Umbilical cord (tissue), 1 donor: ENCODE measurements at regions not wholly inside any gene's neighbourhood (a gene's known extent, or its start where the extent isn't known, plus 50 kb on each side); places are given as distances from the start of the nearest gene placed in this dataset.

ENCODE experiments used
- DNase-seq: peaks from one replicate; pipeline ENCODE4 v3.0.0-alpha.2; 2015; ENCODE audit warnings: low spot score

- no peak for DNase-seq
These were observed 210.2 kb upstream of the PUM3 start for GRCh38 chr9:3054017-3054586.

- DNase-seq: no peak
These were observed 205.7 kb upstream of the PUM3 start for GRCh38 chr9:3049636-3050035.

- DNase-seq: no peak
These were observed 204.0 kb upstream of the PUM3 start for GRCh38 chr9:3047912-3048311.

GRCh38 chr9:3045153-3045552 lies 201.3 kb upstream of the PUM3 start:
- no peak for DNase-seq

- no peak for DNase-seq
These were observed 199.5 kb upstream of the PUM3 start for GRCh38 chr9:3043369-3043768.

- peak; percentile 25 for DNase-seq
These were observed 196.9 kb upstream of the PUM3 start for GRCh38 chr9:3040761-3041160.

GRCh38 chr9:3036333-3036700 lies 192.4 kb upstream of the PUM3 start:
- no peak for DNase-seq

- no peak for DNase-seq
These were observed 191.9 kb upstream of the PUM3 start for GRCh38 chr9:3035579-3036332.

GRCh38 chr9:3032898-3033297 lies 189.0 kb upstream of the PUM3 start:
- DNase-seq: no peak

GRCh38 chr9:3028535-3028934 lies 184.6 kb upstream of the PUM3 start:
- DNase-seq: peak; percentile 11

- no peak for DNase-seq
These were observed 183.3 kb upstream of the PUM3 start for GRCh38 chr9:3027210-3027609.

GRCh38 chr9:3023449-3023848 lies 179.6 kb upstream of the PUM3 start:
- DNase-seq: no peak

GRCh38 chr9:3018691-3019230 lies 174.9 kb upstream of the PUM3 start:
- no peak for DNase-seq

- DNase-seq: no peak
These were observed 174.2 kb upstream of the PUM3 start for GRCh38 chr9:3018071-3018470.

GRCh38 chr9:3014178-3014577 lies 170.3 kb upstream of the PUM3 start:
- no peak for DNase-seq

- no peak for DNase-seq
These were observed 168.9 kb upstream of the PUM3 start for GRCh38 chr9:3012842-3013241.

GRCh38 chr9:3012245-3012644 lies 168.3 kb upstream of the PUM3 start:
- DNase-seq: no peak

GRCh38 chr9:3008091-3008490 lies 164.2 kb upstream of the PUM3 start:
- DNase-seq: no peak

- no peak for DNase-seq
These were observed 163.4 kb upstream of the PUM3 start for GRCh38 chr9:3007326-3007725.

- no peak for DNase-seq
These were observed 163.0 kb upstream of the PUM3 start for GRCh38 chr9:3006851-3007250.

GRCh38 chr9:3004572-3004971 lies 160.7 kb upstream of the PUM3 start:
- DNase-seq: no peak

GRCh38 chr9:3001311-3001710 lies 157.4 kb upstream of the PUM3 start:
- no peak for DNase-seq

- no peak for DNase-seq
These were observed 148.5 kb upstream of the PUM3 start for GRCh38 chr9:2992427-2992826.
